ENCODE measurements at regions not wholly inside any gene's neighbourhood (a gene's known extent, or its start where the extent isn't known, plus 50 kb on each side); places are given as distances from the start of the nearest gene placed in this dataset.

GRCh38 chrX:13890806-13891205 lies 73.9 kb upstream of the GPM6B start:
- Histone ChIP-seq H3K9ac (ENCODE audit: insufficient read length) (no peak overlapping the region), H3K9me3 (ENCODE audit: low read depth, low read length) (no peaks in the 10 kb centered on the region), H3K27ac (no peak overlapping the region), H3K4me3 (no peak overlapping the region), H3K36me3 (ENCODE audit: insufficient read depth, low read length) (no peaks in the 10 kb centered on the region)
- no peak for DNase-seq (ENCODE audit: low read depth, low spot score)
- no peak for TF ChIP-seq POLR2AphosphoS5 (IDR thresholded peaks at IDR 0.05; ENCODE audit: borderline replicate concordance, low read depth, low read length)
- no peak for TF ChIP-seq EZH2 (IDR thresholded peaks at IDR 0.05)
- no peak for TF ChIP-seq FOXP2 (optimal IDR thresholded peaks at IDR 0.05; ENCODE audit: control extremely low read depth, extremely low read length, insufficient read depth)

- DNase-seq (ENCODE audit: low read depth, low spot score) = no peak
- no peak overlapping the region for H3K4me3 ChIP-seq
- TF ChIP-seq POLR2AphosphoS5 (IDR thresholded peaks at IDR 0.05; ENCODE audit: borderline replicate concordance, low read depth, low read length) (no peak), FOXP2 (optimal IDR thresholded peaks at IDR 0.05; ENCODE audit: control extremely low read depth, extremely low read length, insufficient read depth) (no peak), EZH2 (IDR thresholded peaks at IDR 0.05) (no peak)
- H3K9ac ChIP-seq (ENCODE audit: insufficient read length) = no peak overlapping the region
- no peaks in the 10 kb centered on the region for H3K9me3 ChIP-seq (ENCODE audit: low read depth, low read length)
- H3K36me3 ChIP-seq (ENCODE audit: insufficient read depth, low read length) = no peaks in the 10 kb centered on the region
- no peak overlapping the region for H3K27ac ChIP-seq
Observed at GRCh38 chrX:13888284-13888683, 71.4 kb upstream of the GPM6B start.

GRCh38 chrX:13885591-13885990 lies 68.7 kb upstream of the GPM6B start:
- Histone ChIP-seq H3K36me3 (ENCODE audit: insufficient read depth, low read length) (no peaks in the 10 kb centered on the region), H3K27ac (no peak overlapping the region), H3K4me3 (no peak overlapping the region), H3K9ac (ENCODE audit: insufficient read length) (no peak overlapping the region), H3K9me3 (ENCODE audit: low read depth, low read length) (no peaks in the 10 kb centered on the region)
- TF ChIP-seq POLR2AphosphoS5 (IDR thresholded peaks at IDR 0.05; ENCODE audit: borderline replicate concordance, low read depth, low read length) (no peak), FOXP2 (optimal IDR thresholded peaks at IDR 0.05; ENCODE audit: control extremely low read depth, extremely low read length, insufficient read depth) (no peak), EZH2 (IDR thresholded peaks at IDR 0.05) (no peak)
- no peak for DNase-seq (ENCODE audit: low read depth, low spot score)

- TF ChIP-seq FOXP2 (optimal IDR thresholded peaks at IDR 0.05; ENCODE audit: control extremely low read depth, extremely low read length, insufficient read depth) (no peak), POLR2AphosphoS5 (IDR thresholded peaks at IDR 0.05; ENCODE audit: borderline replicate concordance, low read depth, low read length) (no peak), EZH2 (IDR thresholded peaks at IDR 0.05) (no peak)
- Histone ChIP-seq H3K27ac (no peak overlapping the region), H3K4me3 (no peak overlapping the region), H3K9ac (ENCODE audit: insufficient read length) (no peak overlapping the region), H3K36me3 (ENCODE audit: insufficient read depth, low read length) (no peaks in the 10 kb centered on the region), H3K9me3 (ENCODE audit: low read depth, low read length) (no peaks in the 10 kb centered on the region)
- no peak for DNase-seq (ENCODE audit: low read depth, low spot score)
Observed at GRCh38 chrX:13876652-13877051, 59.8 kb upstream of the GPM6B start.

GRCh38 chrX:13875572-13875971 lies 58.7 kb upstream of the GPM6B start:
- H3K9me3 ChIP-seq (ENCODE audit: low read depth, low read length) = no peaks in the 10 kb centered on the region
- no peak for DNase-seq (ENCODE audit: low read depth, low spot score)
- TF ChIP-seq FOXP2 (optimal IDR thresholded peaks at IDR 0.05; ENCODE audit: control extremely low read depth, extremely low read length, insufficient read depth) (no peak), EZH2 (IDR thresholded peaks at IDR 0.05) (no peak), POLR2AphosphoS5 (IDR thresholded peaks at IDR 0.05; ENCODE audit: borderline replicate concordance, low read depth, low read length) (no peak)
- H3K9ac ChIP-seq (ENCODE audit: insufficient read length) = no peak overlapping the region
- no peak overlapping the region for H3K27ac ChIP-seq
- no peaks in the 10 kb centered on the region for H3K36me3 ChIP-seq (ENCODE audit: insufficient read depth, low read length)
- no peak overlapping the region for H3K4me3 ChIP-seq

GRCh38 chrX:13868591-13868990 lies 51.7 kb upstream of the GPM6B start:
- DNase-seq (ENCODE audit: low read depth, low spot score) = no peak
- Histone ChIP-seq H3K9ac (ENCODE audit: insufficient read length) (no peak overlapping the region), H3K27ac (no peak overlapping the region), H3K36me3 (ENCODE audit: insufficient read depth, low read length) (no peaks in the 10 kb centered on the region), H3K4me3 (no peak overlapping the region), H3K9me3 (ENCODE audit: low read depth, low read length) (no peaks in the 10 kb centered on the region)
- TF ChIP-seq POLR2AphosphoS5 (IDR thresholded peaks at IDR 0.05; ENCODE audit: borderline replicate concordance, low read depth, low read length) (no peak), FOXP2 (optimal IDR thresholded peaks at IDR 0.05; ENCODE audit: control extremely low read depth, extremely low read length, insufficient read depth) (no peak), EZH2 (IDR thresholded peaks at IDR 0.05) (no peak)
